HG03045 (cell line): ENCODE measurements at regions not wholly inside any gene's neighbourhood (a gene's known extent, or its start where the extent isn't known, plus 50 kb on each side); places are given as distances from the start of the nearest gene placed in this dataset.
"Not testable (repeated sequence)": the region's sequence is repeated elsewhere in the genome, so short reads cannot be mapped to it uniquely, and the experiment has no call there.

Source experiments
- ATAC-seq: cut with Tn5 transposase; IDR thresholded peaks from one replicate; pipeline ENCODE4 v1.9.1; 2021; ENCODE audit warnings: mild to moderate bottlenecking, moderate library complexity; ENCODE audit not compliant: unreplicated experiment

DNA sequence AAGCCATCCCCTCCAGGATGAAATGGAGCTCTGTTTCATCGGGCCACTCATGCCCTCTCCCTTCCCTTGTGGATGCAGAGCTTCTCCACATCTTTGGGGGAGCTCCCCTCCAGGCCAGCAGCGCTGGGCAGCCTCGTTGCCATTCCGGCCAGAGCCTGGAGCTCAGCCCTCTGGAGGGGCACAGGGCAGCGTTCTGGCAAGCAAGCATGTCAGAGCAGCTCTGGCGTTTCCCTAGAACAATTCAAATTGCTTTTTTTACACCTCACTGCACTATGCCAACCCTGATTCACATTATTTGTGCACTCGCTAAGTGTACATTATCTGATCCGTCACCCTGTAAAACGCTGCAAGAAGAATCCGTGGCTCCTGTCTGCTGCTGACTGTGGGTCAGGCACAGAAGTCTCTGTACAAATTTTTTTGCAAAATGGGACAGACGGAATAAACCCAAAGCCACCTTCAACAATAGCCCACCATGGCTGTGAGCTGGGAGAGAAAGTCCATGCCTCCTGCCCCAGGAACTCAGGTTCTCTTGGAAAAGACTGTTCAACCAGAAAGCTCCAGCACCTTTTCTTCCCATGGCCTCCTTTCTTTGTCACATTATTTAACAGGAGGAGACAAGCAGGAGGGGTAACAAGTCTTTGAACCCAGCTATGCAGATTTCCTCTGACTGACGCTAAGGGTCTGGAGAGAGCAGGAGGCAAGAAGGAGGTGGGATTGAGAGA lies 139.5 kb upstream of the CADM1 start:
- no peak for ATAC-seq

DNA sequence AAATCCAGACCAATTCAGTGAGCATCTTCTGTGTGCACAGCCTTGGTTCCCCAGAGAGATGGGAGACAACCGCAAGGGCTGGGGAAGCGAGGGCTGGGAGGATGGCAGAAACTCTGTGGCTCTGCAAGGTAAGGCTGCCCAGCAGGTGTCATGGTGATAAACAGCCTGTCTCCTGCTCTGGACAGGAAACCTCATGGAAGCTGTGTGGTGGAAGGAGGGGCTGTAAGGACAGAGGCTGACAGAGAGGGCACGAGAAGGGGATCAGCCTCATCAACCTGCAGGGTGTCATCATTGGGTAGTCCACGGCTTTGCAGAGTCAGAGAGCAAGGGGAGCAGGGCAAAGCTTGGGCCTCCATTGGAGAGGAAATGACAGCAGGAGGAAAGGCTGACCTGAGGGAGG lies 138.4 kb upstream of the CADM1 start:
- no peak for ATAC-seq

DNA sequence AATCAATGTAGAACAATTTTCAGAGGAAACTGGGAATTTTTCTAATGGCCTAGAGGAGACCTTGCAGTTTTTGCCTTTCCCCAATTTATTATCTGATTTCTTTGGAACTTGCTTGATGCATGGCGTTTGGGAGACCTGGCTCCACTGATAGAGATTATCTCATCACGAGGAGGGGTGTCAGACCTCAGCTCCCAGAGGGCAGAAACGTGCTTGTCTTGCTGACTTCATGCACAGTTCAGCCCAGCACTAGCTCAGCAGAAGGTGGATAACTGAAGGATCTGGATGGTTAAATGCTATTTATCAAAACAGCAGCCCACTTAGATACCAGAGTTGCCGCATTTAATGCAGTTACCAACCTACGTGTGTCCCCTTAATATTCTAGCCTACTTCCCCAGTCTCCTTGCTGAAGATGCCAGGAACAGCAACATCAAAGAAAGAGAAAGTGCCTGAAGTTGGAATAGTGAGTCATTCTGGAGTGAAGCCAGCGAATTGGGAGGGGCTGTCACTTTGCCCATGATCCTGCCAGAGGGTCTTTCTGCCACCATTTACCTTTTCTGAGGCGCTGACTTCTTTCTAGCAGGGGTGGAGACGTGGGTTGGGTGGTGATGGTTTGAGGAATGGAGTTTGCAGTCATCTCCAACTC lies 133.5 kb upstream of the CADM1 start:
- ATAC-seq: no peak

DNA sequence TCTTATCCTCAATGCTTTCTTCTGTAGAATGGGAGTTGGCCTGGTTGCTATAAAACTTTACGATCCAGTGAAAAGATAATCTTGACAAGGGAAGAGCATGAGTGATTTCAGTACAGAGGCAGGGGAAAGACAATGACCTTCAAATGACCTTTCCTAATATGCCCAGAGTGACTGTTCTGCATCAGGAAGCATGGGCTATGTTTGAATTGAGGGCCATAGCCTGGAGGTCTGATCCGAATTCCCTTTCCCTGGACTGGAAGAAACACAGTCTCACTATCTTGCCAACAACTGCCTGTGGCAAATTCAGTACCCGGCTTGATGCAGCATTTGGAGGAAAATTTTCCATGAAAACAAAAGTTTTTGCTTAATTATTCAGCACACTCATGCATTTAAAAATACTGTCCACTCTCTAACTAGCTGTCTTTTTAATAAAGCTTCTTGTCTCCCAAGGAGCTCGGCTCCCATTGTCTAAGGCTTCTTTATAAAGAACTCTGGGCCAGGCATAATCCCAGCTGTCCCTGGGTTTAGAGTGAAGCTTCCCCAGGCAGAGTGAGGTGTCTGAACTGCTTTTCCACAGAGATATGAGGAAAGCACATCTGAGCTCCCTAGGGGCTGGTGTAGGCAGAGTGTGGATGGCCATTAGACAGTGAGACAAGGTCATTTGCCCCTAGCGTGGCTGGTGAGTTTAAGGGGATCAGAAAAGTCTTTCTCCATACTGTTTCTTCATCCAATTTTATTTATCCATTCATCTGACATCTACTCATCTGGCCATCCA lies 132.7 kb upstream of the CADM1 start:
- no peak for ATAC-seq

DNA sequence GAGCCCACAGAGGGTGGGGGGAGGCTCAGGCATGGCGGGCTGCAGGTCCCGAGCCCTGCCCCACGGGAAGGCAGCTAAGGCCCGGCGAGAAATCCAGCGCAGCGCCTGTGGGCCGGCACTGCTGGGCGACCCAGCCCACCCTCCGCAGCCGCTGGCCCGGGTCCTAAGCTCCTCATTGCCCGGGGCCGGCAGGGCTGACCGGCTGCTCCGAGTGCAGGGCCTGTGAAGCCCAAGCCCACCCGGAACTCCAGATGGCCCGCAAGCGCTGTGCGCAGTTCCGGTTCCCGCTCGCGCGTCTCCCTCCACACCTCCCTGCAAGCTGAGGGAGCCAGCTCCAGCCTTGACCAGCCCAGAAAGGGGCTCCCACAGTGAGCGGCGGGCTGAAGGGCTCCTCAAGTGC lies 129.8 kb upstream of the CADM1 start:
- not testable (repeated sequence) for ATAC-seq

DNA sequence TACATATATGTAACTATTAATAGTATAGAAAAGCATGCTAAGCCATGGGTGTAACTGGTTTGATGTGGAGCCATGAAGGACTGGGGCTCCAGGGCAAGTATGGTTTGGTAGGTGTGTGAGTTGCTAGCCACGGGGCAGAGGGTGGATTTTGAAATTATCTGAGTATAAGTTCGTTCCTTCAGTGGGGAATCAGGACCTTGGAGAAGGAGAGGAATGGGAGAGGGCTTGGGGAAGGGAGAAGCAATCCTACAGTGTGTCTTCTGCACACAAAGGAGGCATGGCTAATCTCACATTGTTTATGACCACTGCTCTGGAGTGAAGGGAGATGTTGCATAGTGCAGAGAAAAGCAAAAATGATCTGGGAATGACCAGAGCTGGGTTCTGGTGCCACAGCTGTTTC lies 127.8 kb upstream of the CADM1 start:
- ATAC-seq: no peak

DNA sequence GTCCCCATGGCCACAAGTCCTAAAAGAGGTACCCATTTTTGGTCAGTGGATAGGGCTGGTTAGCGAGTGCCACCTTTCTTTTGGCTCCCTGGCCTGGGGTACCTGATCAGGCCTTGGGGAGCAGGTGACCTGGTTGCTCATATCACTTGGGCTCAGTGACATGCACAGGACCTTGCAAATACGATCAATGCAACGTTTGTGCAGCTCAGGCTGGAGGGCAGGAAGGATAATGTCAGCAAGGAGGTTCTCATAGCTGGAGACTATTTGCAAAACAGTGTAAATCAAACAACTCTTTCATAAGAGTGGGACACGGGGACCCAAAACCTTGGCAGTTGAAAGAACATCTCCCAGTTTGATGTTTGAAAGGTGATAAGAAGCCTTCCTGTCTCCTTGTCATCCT lies 127.4 kb upstream of the CADM1 start:
- no peak for ATAC-seq

DNA sequence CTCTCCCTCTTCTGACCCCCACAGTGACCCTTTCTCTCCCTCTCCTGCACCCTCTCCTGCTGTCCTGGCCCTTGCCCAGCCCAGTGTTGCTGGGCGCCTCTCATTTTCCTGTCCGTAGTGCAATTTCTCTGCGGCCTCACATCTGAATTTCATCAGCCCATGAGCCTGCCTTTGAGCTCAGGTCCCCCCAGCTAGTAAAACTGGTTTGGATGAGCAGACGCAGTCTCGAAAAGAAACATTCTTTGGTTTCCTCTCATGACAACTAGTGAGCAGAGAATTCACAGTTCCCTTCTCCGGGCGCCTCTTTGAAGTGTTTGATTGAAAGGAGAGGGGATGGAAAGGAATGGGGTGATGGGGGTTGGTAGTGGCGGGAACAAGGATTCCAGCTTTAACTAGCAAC lies 126.0 kb upstream of the CADM1 start:
- no peak for ATAC-seq

DNA sequence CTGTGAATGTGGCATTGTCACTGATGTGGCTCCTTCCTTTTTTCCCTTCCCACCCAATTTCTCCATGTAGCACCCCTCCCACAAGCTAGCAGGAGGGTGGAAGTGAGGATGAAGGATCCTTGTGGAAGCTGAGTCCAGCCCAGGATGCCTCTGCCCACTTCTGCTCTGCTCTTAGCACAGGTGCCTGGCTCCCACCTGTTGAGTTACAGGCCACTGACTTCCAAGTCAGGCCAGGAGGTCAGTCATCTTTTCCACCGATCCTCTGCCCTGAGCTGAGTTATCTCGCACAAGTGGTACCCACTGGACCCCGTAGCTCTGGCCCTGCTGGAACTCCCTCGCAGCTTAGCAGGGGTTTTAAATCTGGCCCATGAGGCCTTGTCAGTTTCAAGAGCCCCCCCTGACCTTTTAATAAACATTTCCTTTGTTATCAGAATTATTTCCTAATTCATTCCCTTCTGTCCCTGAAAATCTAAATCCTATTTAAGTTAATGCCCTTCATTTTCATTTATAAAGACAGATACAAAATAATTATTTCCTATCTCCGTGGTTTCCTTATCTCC lies 125.3 kb upstream of the CADM1 start:
- no peak for ATAC-seq

DNA sequence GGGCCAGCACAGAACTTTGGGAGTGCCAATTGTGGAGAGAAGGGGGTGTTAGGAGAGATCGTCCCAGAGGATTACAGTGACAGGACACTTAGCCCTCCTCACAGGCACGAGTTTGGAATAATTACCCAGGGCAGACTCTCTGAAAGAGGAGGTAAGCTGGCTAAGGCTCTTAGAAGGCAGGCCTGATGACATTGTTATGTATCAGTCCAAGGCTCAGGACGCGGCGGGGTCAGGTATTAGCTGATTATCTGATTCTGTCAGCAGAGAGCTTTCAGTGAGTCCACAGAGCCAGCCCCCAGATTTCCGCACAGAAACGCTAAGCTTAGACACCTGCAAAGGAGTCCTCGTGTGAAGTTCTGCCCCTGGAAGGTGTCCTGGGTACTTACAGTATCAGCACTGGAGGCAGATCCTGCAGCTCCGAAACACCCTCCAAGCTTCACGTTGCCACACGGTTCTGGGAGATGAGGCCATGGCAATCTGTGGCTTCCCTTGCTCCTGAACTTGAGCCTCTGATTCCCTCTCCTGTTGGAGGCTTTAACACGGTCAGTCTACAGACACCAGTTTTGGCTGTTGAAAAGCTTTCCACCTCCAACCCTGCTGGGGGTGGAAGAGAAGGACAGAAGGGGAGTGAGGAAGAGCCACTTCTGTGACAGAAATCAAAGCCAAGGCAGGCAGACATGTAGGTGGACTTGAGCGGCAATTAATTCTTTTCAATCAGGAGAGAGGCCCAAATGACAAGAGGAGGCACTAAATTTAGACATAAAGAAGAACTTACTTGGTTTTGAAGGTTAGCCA lies 123.6 kb upstream of the CADM1 start:
- no peak for ATAC-seq

DNA sequence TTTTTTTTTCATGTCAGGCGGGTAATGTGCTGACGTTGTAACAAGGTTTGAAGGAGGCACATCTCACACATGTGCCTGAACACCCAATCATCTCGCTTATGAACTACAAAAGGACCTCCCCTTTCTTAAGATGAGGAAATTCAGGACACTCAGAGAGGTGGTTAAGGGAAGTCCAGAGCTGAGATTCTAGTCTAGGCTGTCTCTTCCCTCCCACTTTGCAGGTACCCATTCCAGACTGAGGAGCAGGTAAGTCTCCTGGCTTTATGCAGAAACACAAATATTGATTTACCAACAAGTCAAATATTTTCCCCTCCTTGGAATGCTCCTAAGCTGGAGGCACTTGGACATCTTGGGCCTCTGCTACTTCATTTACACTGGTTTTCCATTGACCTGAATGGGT lies 122.9 kb upstream of the CADM1 start:
- ATAC-seq: no peak

DNA sequence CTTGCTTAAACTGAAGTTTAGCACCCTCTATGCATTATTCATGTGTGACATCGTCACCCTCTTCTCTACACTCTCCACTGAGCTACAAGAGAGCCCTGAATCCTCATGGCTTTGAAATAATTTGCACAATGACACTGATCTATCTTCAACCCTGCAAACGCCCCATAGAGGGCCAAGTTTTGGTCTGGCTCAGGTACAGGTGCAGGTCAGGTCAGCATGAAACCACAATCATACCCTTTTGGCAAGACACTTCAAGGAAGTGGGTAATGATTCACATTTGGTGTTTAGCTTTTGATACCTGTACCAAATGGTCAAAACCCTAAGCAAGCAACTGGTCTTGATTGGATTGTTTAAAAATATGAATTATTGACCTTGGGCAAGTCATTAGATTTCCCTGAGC lies 122.2 kb upstream of the CADM1 start:
- no peak for ATAC-seq

DNA sequence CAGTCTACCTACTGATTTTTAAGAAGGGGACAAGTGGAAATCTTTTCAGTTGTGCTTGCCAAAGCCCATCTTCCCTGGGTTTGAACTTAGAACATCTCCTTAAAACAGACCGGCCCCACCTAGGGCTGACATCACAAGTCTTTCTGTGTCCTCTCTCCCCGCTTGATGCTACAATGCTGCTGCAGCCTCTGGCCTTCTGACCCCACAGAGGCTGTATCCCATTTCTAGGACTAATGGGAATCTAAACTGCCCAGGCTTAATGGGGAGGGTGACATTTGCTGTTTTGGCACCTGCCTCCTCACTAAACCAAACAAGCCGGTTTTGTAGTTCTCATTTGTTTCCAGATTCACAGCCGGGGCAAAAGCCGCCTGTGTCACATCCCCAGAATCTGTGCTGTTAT lies 121.3 kb upstream of the CADM1 start:
- no peak for ATAC-seq

DNA sequence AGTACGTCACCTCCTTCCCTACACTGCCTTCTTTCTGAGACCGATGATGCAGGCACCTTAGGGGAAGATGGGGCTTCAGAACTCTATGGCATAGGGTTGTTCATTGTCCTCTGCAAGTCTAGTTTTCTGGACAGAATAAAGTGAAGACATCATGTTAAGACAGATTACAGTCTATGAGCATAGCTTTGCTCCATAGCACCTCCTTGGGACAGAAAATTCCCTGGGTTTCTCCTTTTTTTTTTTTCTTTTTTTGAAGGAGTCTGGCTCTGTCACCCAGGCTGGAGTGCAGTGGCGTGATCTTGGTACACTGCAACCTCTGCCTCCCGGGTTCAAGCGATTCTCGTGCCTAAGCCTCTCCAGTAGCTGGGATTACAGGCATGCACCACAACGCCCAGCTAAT lies 119.8 kb upstream of the CADM1 start:
- no peak for ATAC-seq

DNA sequence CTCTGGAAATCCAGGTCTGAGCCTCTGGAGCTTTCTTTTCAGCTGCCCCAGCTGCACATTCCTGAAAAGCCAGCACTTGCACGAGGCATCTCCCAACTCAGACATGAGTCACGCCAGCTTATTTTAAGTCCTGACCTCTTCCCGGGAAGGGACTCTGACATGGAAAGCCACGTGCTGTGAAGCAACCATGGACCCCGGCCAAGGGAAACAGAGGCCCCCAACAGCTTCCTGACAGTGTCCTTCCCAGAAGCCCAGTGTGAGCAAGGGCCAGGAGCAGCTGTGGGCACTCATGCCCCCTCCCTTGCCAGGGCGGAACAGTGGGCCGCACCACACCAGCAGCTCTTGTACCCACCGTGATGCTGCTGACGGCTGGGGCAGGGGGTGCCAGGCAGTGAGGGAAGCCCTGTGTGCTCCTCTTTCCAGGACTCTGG lies 118.8 kb upstream of the CADM1 start:
- no peak for ATAC-seq

DNA sequence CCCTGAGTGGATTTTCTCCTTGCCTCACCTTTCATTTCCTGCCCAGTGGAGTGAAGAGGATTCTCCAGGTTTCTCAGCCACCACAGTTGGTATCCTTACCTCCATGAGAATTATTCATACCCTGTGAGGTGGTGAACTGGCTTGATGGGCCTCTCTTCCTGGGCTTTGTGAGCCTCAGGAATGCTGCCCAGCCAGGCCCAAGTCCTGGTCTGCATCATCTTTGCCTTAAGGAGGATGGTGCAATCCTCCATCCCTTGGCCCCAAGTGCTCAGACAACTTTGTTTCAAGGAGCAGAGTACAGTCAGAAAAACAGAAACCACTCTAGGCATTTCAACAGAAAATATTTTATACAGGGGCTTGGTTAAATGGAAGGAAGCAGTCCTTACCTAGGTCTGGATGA lies 114.2 kb upstream of the CADM1 start:
- ATAC-seq: no peak

DNA sequence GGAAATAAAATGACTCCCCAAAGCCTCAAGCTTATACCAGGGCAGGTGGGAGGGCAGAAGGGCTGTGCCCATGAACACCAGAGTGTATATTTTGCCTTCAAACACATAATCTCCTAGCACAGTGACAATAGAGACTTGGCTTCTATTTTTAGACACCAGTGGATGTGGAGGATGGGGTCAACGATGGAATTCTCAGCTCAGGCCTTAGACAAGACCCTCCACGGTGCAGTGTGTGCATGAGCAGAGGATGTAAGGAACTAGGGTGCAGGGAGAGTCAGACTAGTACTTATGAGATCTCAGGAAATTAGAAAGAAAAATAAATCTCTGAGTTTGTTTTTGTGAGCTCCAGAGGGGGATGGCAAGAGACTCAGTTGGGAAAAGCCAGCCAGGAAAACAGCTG lies 113.6 kb upstream of the CADM1 start:
- ATAC-seq: no peak

DNA sequence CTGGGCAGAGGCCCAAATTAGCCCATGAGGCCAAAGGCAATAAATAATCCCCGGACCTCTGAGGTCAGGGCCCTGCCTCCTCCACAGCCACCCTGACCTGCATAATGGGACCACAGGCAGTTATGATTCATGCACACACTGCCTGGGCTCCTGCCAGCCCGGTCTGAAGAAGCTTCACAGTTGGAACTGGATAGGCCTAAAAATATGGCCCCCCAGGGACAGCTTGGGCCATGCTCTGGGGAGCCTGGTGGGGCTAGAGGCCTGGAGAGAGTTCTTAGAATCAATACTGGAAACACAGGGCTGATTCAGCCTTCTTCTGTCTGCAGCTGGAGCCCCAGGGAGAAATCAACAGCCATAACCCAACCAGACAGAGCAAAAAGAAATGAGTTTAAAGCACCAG lies 112.8 kb upstream of the CADM1 start:
- ATAC-seq: no peak

DNA sequence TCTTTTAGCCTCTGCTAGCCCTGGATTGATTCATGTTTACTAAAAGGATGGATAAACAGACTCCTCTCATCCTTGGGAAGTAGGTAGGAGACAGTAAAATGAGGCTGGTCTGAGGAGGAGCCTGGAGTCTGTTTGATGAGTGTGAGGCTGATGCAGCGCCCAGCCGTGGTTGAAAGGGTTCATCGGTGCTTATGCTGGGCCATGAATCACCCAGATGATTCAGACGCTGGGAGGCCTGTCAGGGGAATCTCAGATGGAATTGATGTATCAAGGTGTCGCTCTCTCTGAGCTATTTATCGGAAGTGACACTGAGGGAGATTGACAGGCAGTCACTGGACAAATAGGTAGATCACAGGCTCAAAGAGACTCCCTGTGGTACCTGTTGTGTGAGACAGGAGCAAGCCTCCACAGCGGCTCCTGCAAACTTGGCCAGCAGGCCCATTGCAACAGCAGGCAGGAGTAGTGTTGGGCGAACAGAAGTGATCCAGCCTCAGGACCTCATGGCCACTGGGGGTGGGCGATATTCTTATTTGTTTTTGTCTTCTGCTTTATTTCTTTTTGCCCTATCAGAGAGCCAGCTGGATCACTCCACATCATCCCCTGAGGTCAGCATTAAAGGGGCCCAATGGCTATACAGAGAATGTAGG lies 109.9 kb upstream of the CADM1 start:
- no peak for ATAC-seq

DNA sequence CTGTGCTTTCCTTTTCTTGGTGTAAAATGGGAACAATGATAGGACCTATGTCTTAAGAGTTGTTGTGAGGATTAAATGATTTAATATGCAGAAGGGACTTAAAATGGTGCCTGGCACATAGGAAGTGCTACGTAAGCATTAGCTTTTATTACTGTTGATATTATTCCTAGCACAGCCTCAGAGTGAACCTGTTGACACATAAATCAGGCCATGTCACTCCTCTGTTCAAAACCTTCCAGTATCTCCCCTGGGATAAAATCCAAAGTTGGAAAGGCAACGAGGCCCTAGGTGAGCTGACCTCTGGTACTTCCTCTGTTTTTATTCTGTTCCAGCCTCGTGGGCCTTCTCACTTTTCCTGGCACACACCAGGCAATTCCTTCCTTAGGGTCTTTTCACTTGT lies 108.8 kb upstream of the CADM1 start:
- ATAC-seq: no peak
